Epithelial cell of esophagus (primary cell): ENCODE measurements at regions not wholly inside any gene's neighbourhood (a gene's known extent, or its start where the extent isn't known, plus 50 kb on each side); places are given as distances from the start of the nearest gene placed in this dataset.

Experiments
- DNase-seq: peaks from one replicate; pipeline ENCODE4 v3.0.0; 2010; ENCODE audit warnings: low read depth
- H3K4me3 ChIP-seq: 2 replicates; pipeline ENCODE4 v1.5.1; 2011; ENCODE audit warnings: mild to moderate bottlenecking, low read length, control low read depth
- TF ChIP-seq, protein P1 (sequence below): IDR thresholded peaks from 2 replicates; pipeline ENCODE4 v1.5.1; 2011; ENCODE audit warnings: low read depth, mild to moderate bottlenecking, low read length, control low read depth, inconsistent platforms; ENCODE audit not compliant: insufficient read depth; ENCODE audit errors: missing control alignments

DNA sequence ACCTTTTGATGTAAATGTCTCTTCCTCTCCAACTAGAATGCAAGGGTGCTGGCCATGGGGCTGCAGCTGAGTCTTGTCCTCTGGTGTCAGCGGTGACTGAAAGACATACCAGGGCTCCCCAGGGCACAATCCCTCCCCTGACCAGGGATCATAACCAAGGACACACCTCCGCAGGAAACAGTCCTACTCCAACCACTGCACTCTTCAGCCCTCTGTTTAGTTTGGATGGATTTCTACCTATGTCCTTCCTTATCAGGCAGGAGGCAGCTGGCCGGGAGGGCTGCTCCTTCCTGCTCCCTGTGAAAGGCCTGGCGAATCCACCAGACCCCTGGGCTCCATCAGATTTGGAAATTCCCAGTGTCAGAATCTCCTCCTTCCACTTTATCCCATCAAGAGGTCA lies 185.2 kb upstream of the ID2 start:
- no peak for DNase-seq
- TF ChIP-seq, protein P1, sequence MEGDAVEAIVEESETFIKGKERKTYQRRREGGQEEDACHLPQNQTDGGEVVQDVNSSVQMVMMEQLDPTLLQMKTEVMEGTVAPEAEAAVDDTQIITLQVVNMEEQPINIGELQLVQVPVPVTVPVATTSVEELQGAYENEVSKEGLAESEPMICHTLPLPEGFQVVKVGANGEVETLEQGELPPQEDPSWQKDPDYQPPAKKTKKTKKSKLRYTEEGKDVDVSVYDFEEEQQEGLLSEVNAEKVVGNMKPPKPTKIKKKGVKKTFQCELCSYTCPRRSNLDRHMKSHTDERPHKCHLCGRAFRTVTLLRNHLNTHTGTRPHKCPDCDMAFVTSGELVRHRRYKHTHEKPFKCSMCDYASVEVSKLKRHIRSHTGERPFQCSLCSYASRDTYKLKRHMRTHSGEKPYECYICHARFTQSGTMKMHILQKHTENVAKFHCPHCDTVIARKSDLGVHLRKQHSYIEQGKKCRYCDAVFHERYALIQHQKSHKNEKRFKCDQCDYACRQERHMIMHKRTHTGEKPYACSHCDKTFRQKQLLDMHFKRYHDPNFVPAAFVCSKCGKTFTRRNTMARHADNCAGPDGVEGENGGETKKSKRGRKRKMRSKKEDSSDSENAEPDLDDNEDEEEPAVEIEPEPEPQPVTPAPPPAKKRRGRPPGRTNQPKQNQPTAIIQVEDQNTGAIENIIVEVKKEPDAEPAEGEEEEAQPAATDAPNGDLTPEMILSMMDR, result no peak

DNA sequence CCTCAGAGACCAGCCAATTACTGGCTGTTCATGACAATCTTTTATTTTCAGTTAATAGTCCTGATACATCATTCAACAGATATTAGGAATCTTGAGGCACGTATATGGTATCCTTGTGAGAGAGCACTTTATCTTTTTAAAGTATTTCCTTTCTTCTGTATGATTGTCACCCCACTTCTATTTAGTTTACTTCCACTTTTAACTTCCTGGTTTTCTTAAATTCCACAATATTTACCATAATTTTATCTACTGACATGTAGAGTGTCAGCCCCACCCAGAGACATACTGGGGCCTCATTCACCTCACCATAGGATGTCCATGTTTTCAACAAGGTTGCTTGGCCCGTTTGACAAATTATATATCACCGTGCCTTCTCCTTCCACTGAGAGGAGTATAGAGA lies 182.9 kb upstream of the ID2 start:
- H3K4me3 ChIP-seq, result no peak overlapping the region
- TF ChIP-seq, protein P1, result no peak
- DNase-seq, result no peak

More for the DNA sequence above, 185.2 kb upstream of the ID2 start:
- H3K4me3 ChIP-seq, result no peak overlapping the region

DNA sequence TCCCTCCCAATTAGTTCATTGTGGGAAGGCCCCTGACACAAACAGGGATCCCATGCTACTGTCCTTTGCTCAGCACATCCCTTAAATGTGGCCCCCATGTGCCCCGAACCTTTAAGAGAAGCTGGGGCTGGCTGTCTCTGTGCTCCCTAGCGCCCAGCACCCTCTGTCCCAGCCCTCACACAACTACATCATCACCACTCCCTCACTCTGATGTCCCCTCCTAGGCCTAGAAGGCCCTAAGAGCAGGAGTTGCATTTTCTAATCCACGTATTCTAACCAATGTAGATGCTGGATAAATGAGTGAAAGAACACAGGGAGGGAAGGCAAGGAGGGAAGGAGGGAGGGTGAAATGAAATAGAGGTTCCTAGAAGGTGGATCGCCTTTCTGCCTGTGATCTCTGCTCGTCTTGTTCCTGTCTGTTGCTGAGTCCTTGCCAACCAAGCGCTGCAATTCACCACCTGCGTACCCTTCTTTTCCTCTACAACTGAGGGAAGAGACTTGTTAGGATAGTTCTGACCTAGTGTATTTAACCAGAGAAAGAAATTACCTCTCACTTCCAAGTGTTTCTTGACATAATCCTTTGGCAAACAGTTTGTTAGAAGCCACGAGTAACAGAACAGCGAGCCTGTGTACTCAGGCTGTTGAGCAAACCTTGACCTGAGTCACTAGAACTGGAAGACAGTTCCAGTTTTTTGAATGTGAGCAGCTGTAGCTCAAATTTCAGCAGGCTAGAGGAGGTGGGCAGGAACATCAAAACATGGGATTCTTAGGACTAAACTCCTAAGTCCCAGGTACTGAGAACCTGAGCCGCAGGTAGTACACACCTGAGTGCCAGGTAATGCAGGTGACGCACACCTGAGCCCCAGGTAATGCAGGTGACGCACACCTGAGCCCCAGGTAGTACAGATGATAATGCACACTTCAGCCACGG lies 181.5 kb upstream of the ID2 start:
- TF ChIP-seq, protein P1, result no peak
- peak; percentile 18 for DNase-seq
- no peak overlapping the region for H3K4me3 ChIP-seq

DNA sequence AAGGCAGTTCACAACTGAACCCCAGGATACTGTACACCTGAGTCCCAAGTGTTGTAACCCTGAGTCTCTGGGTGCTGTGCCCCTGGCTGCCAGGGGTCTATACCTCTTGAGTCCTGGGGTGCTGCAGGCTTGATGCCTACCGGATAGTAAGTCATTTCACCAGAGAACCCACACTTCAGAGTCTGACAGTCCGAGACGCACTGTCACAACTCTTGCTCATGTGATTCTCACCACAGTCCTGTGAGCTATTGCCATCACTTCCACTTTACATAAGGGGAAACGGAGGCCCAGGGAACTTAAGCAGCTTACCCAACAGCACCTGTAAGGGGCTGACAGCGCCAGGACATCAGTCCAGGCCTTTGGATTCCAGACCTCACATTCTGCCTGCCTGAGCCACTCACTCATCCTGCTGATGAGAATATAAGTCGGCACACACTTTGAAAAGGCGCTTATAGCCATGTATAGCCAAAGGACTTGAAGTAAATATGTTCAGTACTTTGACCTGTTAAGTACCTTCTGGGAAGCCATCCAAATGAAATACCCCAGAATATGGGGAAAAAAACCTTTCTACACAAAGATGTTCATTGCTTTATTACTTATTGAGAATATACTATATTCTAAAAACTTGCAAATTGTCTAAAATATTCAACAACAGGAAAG lies 180.7 kb upstream of the ID2 start:
- DNase-seq, result no peak
- no peak overlapping the region for H3K4me3 ChIP-seq
- TF ChIP-seq, protein P1, result no peak

DNA sequence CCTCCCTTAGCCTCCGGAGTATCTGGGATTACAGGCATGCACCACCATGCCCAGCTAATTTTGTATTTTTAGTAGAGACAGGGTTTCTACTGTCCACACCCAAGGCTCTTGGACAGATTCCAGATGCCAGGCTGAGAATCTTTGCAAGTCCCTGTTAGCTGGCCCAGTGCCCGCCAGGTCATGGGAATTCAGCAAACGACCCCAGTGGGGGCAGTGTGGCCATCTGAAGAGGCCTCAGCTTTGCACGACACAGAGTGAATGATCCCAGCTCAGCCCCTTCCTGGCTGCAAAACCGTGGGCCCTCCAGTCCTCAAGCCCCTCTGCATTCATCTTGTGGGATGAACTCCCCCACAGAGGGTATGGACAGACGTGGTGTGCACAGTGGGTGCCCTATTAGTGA lies 179.5 kb upstream of the ID2 start:
- H3K4me3 ChIP-seq, result no peak overlapping the region
- TF ChIP-seq, protein P1, result no peak
- DNase-seq, result no peak

DNA sequence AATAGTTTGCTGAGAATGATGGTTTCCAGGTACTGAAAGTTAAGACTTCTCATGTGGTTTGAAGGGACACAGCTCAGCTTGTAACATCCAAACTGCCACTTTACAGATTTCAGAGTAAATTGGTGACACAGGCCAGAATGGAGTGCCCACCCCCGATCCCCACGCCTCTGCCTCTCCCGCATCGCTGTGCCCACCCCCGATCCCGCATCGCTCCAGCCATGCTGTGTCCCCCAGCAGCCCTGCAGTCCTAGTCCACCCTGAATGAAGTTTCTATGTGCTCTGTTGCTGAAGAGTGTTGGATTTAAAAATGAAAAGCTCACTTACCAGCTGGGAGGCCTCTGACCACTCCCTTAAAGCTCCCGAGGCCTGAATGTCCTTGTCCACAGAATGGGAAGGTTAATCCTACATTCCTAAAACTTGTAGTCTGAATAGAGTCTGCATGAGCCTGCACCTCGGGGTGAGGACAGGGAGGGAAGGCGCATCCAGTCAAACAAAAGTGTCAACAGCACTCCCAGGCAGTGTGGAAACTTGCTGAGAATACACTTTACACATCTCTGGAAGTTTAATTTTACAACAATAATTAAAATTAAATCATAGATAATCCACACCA lies 176.4 kb upstream of the ID2 start:
- TF ChIP-seq, protein P1, result no peak
- no peak for DNase-seq

More for the DNA sequence above, 176.4 kb upstream of the ID2 start:
- H3K4me3 ChIP-seq, result no peak overlapping the region
